HCT116 (cell line): ENCODE measurements at regions not wholly inside any gene's neighbourhood (a gene's known extent, or its start where the extent isn't known, plus 50 kb on each side); places are given as distances from the start of the nearest gene placed in this dataset.

Experiments
- ATAC-seq: fragments of 200-7000 bp; cut with Tn5 transposase; 2 replicates; pipeline ENCODE4 v1.9.1; 2020; ENCODE audit warnings: mild to moderate bottlenecking, moderate library complexity
- BruUV-seq: library from RNA; stranded (reverse); fragments of 400-500 nt; replicated peaks from 2 replicates; lab custom pipeline; 2021; lab: Mats Ljungman, UMichigan
- CTCF ChIA-PET: fragments of 300-600 bp; sonication (Branson Sonifier 250); formaldehyde crosslinking; loops from one replicate; lab custom pipeline; 2021; ENCODE audit warnings: antibody characterized with exemption; lab: Charles Lee
- POLR2A ChIA-PET: fragments of 300-600, 350-600 bp; sonication (Branson Sonifier 250); formaldehyde crosslinking; loops from one replicate; lab custom pipeline; 2021; ENCODE audit warnings: antibody characterized with exemption; lab: Charles Lee
- RAD21 ChIA-PET, 2 experiments: fragments of 300-600 bp; sonication (Branson Sonifier 250); formaldehyde crosslinking; loops; one replicate each; lab custom pipeline; 2023; ENCODE audit warnings: low total read pairs in 2 of 2; ENCODE audit not compliant: uncharacterized antibody in 2 of 2, unreplicated experiment in 2 of 2, low non-redundant PET in 1 of 2; lab: Charles Lee
- DNase-seq: peaks from one replicate; pipeline ENCODE4 v3.0.0-alpha.2; 2010; ENCODE audit warnings: low read depth, low spot score
- H2AFZ ChIP-seq: fragments of 200-600 bp; shearing (Covaris generic), sonication (generic); 2 replicates; pipeline ENCODE4 v1.6.1; 2017; ENCODE audit warnings: low read depth, mixed run types, mixed read lengths, antibody characterized with exemption, low read length; ENCODE audit not compliant: poor library complexity, severe bottlenecking
- H3K27ac ChIP-seq: 2 replicates; pipeline ENCODE4 v1.5.1; 2012; ENCODE audit warnings: low read depth, low read length
- H3K27me3 ChIP-seq: fragments of 200-600 bp; sonication (generic); 2 replicates; pipeline ENCODE4 v1.6.1; 2016; ENCODE audit warnings: mixed run types, low read length, mixed read lengths; ENCODE audit not compliant: insufficient read depth
- H3K36me3 ChIP-seq, 2 experiments: fragments of 200-500 bp in 1 of 2; fragments of 200-600 bp in 1 of 2; sonication (Bioruptor generic) in 1 of 2; sonication (generic) in 1 of 2; 2 replicates each; pipeline versions ENCODE4 v1.5.1 to v1.6.1; 2014 to 2016; ENCODE audit warnings: low read length in 2 of 2, inconsistent platforms in 1 of 2, mixed read lengths in 1 of 2, mixed run types in 1 of 2; ENCODE audit not compliant: insufficient read depth in 2 of 2, control insufficient read depth in 1 of 2
- H3K4me1 ChIP-seq, 2 experiments: fragments of 200-600 bp in 1 of 2; sonication (generic) in 1 of 2; 2 replicates each; pipeline versions ENCODE4 v1.5.1 to v1.6.1; 2012 to 2017; ENCODE audit warnings: low read length in 2 of 2, inconsistent platforms in 1 of 2, mild to moderate bottlenecking in 1 of 2, mixed read lengths in 1 of 2, mixed run types in 1 of 2, moderate library complexity in 1 of 2; ENCODE audit not compliant: insufficient read depth in 2 of 2, control insufficient read depth in 1 of 2
- H3K4me2 ChIP-seq: fragments of 200-600 bp; sonication (generic); 2 replicates; pipeline ENCODE4 v1.6.1; 2017; ENCODE audit warnings: mixed run types, low read length, mixed read lengths
- H3K4me3 ChIP-seq, 2 experiments: fragments of 200-600 bp in 1 of 2; sonication (generic) in 1 of 2; replicated peaks in 1 of 2; 2 replicates each; pipeline ENCODE4 v1.5.1; 2011 to 2016; ENCODE audit warnings: low read length in 2 of 2, control low read depth in 1 of 2, low read depth in 1 of 2, mild to moderate bottlenecking in 1 of 2, mixed read lengths in 1 of 2, mixed run types in 1 of 2
- H3K79me2 ChIP-seq: fragments of 200-600 bp; sonication (generic); 2 replicates; pipeline ENCODE4 v1.6.1; 2017; ENCODE audit warnings: mild to moderate bottlenecking, mixed run types, low read length, moderate library complexity, mixed read lengths; ENCODE audit not compliant: insufficient read depth
- H3K9ac ChIP-seq: fragments of 200-600 bp; sonication (generic); 2 replicates; pipeline ENCODE4 v1.6.1; 2016; ENCODE audit warnings: low read length, mixed read lengths
- H3K9me2 ChIP-seq: fragments of 200-600 bp; sonication (generic), shearing (Covaris generic); 2 replicates; pipeline ENCODE4 v1.6.1; 2017; ENCODE audit warnings: mixed run types, mild to moderate bottlenecking, moderate library complexity; ENCODE audit not compliant: insufficient read depth
- H3K9me3 ChIP-seq, 2 experiments: fragments of 200-500 bp in 1 of 2; fragments of 200-600 bp in 1 of 2; sonication (Bioruptor generic) in 1 of 2; sonication (generic) in 1 of 2; 2 replicates each; pipeline ENCODE4 v1.6.1; 2014 to 2017; ENCODE audit warnings: low read length in 2 of 2, mixed read lengths in 2 of 2, inconsistent platforms in 1 of 2, low read depth in 1 of 2, mild to moderate bottlenecking in 1 of 2, mixed run types in 1 of 2, moderate library complexity in 1 of 2; ENCODE audit not compliant: control insufficient read depth in 1 of 2, insufficient read depth in 1 of 2
- H4K20me1 ChIP-seq: fragments of 200-600 bp; sonication (generic), shearing (Covaris generic); 2 replicates; pipeline ENCODE4 v1.6.1; 2017; ENCODE audit warnings: mixed run types, mild to moderate bottlenecking, moderate library complexity; ENCODE audit not compliant: insufficient read depth
- CBX3 ChIP-seq: IDR thresholded peaks from 2 replicates; pipeline ENCODE4 v1.6.1; 2012; ENCODE audit warnings: low read depth
- EGR1 ChIP-seq: IDR thresholded peaks from 2 replicates; pipeline ENCODE4 v1.6.1; 2012; ENCODE audit warnings: low read depth
- EZH2phosphoT487 ChIP-seq: fragments of 200-600 bp; IDR thresholded peaks from 2 replicates; pipeline ENCODE4 v1.6.1; 2018; ENCODE audit warnings: antibody characterized with exemption, borderline replicate concordance
- FOSL1 ChIP-seq: IDR thresholded peaks from 2 replicates; pipeline ENCODE4 v1.6.1; 2012; ENCODE audit warnings: low read depth
- JUND ChIP-seq: IDR thresholded peaks from 2 replicates; pipeline ENCODE4 v1.6.1; 2012
- POLR2A ChIP-seq: IDR thresholded peaks from 2 replicates; pipeline ENCODE4 v1.7.0; 2011; ENCODE audit warnings: borderline replicate concordance; ENCODE audit not compliant: insufficient read depth, insufficient read length; ENCODE audit errors: extremely low read depth
- POLR2AphosphoS5 ChIP-seq: IDR thresholded peaks from 2 replicates; pipeline ENCODE4 v1.6.1; 2011; ENCODE audit warnings: mild to moderate bottlenecking, low read depth, low read length, moderate library complexity
- RAD21 ChIP-seq: IDR thresholded peaks from 2 replicates; pipeline ENCODE4 v1.6.1; 2012; ENCODE audit warnings: low read depth, mild to moderate bottlenecking
- SIN3A ChIP-seq: IDR thresholded peaks from 2 replicates; pipeline ENCODE4 v1.6.1; 2012; ENCODE audit warnings: low read depth
- SP1 ChIP-seq: IDR thresholded peaks from 2 replicates; pipeline ENCODE4 v1.6.1; 2012; ENCODE audit warnings: low read depth
- SRF ChIP-seq: IDR thresholded peaks from 2 replicates; pipeline ENCODE4 v1.6.1; 2012; ENCODE audit warnings: low read depth
- TCF7L2 ChIP-seq: IDR thresholded peaks from 2 replicates; pipeline ENCODE4 v1.7.0; 2011; ENCODE audit warnings: borderline replicate concordance, inconsistent platforms; ENCODE audit not compliant: insufficient read depth, insufficient read length; ENCODE audit errors: extremely low read depth
- YY1 ChIP-seq: IDR thresholded peaks from 2 replicates; pipeline ENCODE4 v1.6.1; 2011; ENCODE audit warnings: low read length, low read depth, moderate library complexity, mild to moderate bottlenecking; ENCODE audit not compliant: insufficient replicate concordance; ENCODE audit errors: extremely low read depth
- ZFX ChIP-seq: fragments of 450-650 bp; IDR thresholded peaks from 2 replicates; pipeline ENCODE4 v1.6.1; 2017
- ZNF274 ChIP-seq: fragments of 200-500 bp; sonication (Bioruptor generic); IDR thresholded peaks from 2 replicates; pipeline ENCODE4 v1.6.1; 2014; ENCODE audit warnings: mild to moderate bottlenecking, low read depth, low read length, inconsistent platforms
- intact Hi-C: fragments of 100-400 bp; cut with micrococcal nuclease; formaldehyde crosslinking; loops from 2 replicates; pipeline ENCODE4 v1.10.0; 2022
- TF ChIP-seq, protein P1 (sequence below): IDR thresholded peaks from 2 replicates; pipeline ENCODE4 v1.6.1; 2012
- TF ChIP-seq, protein P2 (sequence below), 3 experiments: fragments of 200-600 bp in 1 of 3; sonication (generic) in 1 of 3; IDR thresholded peaks in 2 of 3; conservative IDR thresholded peaks in 1 of 3; 2 replicates each; pipeline ENCODE4 v1.5.1; 2012 to 2017; ENCODE audit warnings: low read depth in 2 of 3, low read length in 2 of 3, antibody characterized with exemption in 1 of 3, borderline replicate concordance in 1 of 3, control low read depth in 1 of 3, mild to moderate bottlenecking in 1 of 3, mixed read lengths in 1 of 3, mixed run types in 1 of 3, moderate library complexity in 1 of 3; ENCODE audit not compliant: insufficient read depth in 1 of 3
- TF ChIP-seq, protein P3 (sequence below): IDR thresholded peaks from 2 replicates; pipeline ENCODE4 v1.6.1; 2012
- TF ChIP-seq, protein P4 (sequence below): IDR thresholded peaks from 2 replicates; pipeline ENCODE4 v1.6.1; 2011; ENCODE audit warnings: mild to moderate bottlenecking, low read length, moderate library complexity; ENCODE audit not compliant: insufficient replicate concordance; ENCODE audit errors: extremely low read depth

DNA sequence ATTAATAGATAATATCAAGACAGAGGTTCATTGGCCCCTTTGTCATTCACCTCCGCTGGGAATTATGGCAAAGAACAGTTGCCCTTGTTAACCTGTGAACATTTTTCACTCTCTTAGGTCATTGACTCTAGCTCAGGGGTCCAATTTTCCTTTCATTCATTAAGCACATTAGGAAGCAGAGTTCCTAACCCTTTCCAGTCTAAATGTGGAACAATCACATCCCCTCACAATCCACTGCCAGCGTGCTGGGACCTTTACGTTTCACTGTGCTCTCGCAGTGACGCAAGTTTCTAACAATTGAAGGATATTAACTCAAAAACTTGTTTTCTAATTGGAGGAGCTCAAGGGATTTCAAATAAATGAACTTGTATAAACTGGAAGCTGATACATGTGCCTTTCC lies 79.3 kb upstream of the MEOX2 start:
- no peak for TF ChIP-seq SRF
- no peak for TF ChIP-seq POLR2A
- no peak for TF ChIP-seq YY1
- TF ChIP-seq POLR2AphosphoS5, result no peak
- no peak for TF ChIP-seq ZFX
- no peak for TF ChIP-seq CBX3
- TF ChIP-seq EZH2phosphoT487, result no peak
- TF ChIP-seq, protein P1, sequence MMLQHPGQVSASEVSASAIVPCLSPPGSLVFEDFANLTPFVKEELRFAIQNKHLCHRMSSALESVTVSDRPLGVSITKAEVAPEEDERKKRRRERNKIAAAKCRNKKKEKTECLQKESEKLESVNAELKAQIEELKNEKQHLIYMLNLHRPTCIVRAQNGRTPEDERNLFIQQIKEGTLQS, result no peak
- TF ChIP-seq, protein P2, sequence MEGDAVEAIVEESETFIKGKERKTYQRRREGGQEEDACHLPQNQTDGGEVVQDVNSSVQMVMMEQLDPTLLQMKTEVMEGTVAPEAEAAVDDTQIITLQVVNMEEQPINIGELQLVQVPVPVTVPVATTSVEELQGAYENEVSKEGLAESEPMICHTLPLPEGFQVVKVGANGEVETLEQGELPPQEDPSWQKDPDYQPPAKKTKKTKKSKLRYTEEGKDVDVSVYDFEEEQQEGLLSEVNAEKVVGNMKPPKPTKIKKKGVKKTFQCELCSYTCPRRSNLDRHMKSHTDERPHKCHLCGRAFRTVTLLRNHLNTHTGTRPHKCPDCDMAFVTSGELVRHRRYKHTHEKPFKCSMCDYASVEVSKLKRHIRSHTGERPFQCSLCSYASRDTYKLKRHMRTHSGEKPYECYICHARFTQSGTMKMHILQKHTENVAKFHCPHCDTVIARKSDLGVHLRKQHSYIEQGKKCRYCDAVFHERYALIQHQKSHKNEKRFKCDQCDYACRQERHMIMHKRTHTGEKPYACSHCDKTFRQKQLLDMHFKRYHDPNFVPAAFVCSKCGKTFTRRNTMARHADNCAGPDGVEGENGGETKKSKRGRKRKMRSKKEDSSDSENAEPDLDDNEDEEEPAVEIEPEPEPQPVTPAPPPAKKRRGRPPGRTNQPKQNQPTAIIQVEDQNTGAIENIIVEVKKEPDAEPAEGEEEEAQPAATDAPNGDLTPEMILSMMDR (IDR thresholded peaks at IDR 0.05 in 2 of 3, conservative IDR thresholded peaks at IDR 0.05 in 1 of 3; ENCODE audit: borderline replicate concordance in 1 of 3, insufficient read depth in 1 of 3, low read depth in 2 of 3, low read length in 2 of 3), result no peak
- TF ChIP-seq SP1, result no peak
- no peak for TF ChIP-seq SIN3A
- TF ChIP-seq, protein P3, sequence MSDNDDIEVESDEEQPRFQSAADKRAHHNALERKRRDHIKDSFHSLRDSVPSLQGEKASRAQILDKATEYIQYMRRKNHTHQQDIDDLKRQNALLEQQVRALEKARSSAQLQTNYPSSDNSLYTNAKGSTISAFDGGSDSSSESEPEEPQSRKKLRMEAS, result no peak
- TF ChIP-seq RAD21, result no peak
- TF ChIP-seq JUND, result no peak
- TF ChIP-seq EGR1, result no peak
- TF ChIP-seq, protein P4, sequence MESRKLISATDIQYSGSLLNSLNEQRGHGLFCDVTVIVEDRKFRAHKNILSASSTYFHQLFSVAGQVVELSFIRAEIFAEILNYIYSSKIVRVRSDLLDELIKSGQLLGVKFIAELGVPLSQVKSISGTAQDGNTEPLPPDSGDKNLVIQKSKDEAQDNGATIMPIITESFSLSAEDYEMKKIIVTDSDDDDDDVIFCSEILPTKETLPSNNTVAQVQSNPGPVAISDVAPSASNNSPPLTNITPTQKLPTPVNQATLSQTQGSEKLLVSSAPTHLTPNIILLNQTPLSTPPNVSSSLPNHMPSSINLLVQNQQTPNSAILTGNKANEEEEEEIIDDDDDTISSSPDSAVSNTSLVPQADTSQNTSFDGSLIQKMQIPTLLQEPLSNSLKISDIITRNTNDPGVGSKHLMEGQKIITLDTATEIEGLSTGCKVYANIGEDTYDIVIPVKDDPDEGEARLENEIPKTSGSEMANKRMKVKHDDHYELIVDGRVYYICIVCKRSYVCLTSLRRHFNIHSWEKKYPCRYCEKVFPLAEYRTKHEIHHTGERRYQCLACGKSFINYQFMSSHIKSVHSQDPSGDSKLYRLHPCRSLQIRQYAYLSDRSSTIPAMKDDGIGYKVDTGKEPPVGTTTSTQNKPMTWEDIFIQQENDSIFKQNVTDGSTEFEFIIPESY, result no peak
- no peak for TF ChIP-seq FOSL1
- no peak for TF ChIP-seq TCF7L2
- no peak for TF ChIP-seq ZNF274
- H3K9ac ChIP-seq, result no peak overlapping the region
- H3K9me3 ChIP-seq, result no peaks in the 10 kb centered on the region
- no peak overlapping the region for H3K4me3 ChIP-seq
- intact Hi-C loops, result no loop called here
- no peak overlapping the region for H3K4me2 ChIP-seq
- H3K27me3 ChIP-seq, result no peaks in the 10 kb centered on the region
- no peaks in the 10 kb centered on the region for H4K20me1 ChIP-seq
- no peaks in the 10 kb centered on the region for H3K4me1 ChIP-seq
- H2AFZ ChIP-seq, result no peak overlapping the region
- ChIA-PET CTCF (no interaction called here), RAD21 (no interaction called here), POLR2A (no interaction called here)
- H3K36me3 ChIP-seq, result no peaks in the 10 kb centered on the region
- ATAC-seq (no peak), DNase-seq (no peak)
- no peaks in the 10 kb centered on the region for H3K9me2 ChIP-seq
- H3K79me2 ChIP-seq, result no peaks in the 10 kb centered on the region
- H3K27ac ChIP-seq, result no peak overlapping the region
- BruUV-seq, result no TSS peak
